HCT116 (cell line): ENCODE measurements at regions not wholly inside any gene's neighbourhood (a gene's known extent, or its start where the extent isn't known, plus 50 kb on each side); places are given as distances from the start of the nearest gene placed in this dataset.

ENCODE experiments used
- EZH2 ChIP-seq: fragments of 200-600 bp; sonication (generic); IDR thresholded peaks from 2 replicates; pipeline ENCODE4 v1.6.1; 2017; ENCODE audit warnings: antibody characterized with exemption, mixed run types
- FOSL1 ChIP-seq: IDR thresholded peaks from 2 replicates; pipeline ENCODE4 v1.6.1; 2012; ENCODE audit warnings: low read depth
- JUND ChIP-seq: IDR thresholded peaks from 2 replicates; pipeline ENCODE4 v1.6.1; 2012
- POLR2A ChIP-seq: IDR thresholded peaks from 2 replicates; pipeline ENCODE4 v1.7.0; 2011; ENCODE audit warnings: borderline replicate concordance; ENCODE audit not compliant: insufficient read depth, insufficient read length; ENCODE audit errors: extremely low read depth
- SIN3A ChIP-seq: IDR thresholded peaks from 2 replicates; pipeline ENCODE4 v1.6.1; 2012; ENCODE audit warnings: low read depth
- SP1 ChIP-seq: IDR thresholded peaks from 2 replicates; pipeline ENCODE4 v1.6.1; 2012; ENCODE audit warnings: low read depth
- ZFX ChIP-seq: fragments of 450-650 bp; IDR thresholded peaks from 2 replicates; pipeline ENCODE4 v1.6.1; 2017
- ZNF274 ChIP-seq: fragments of 200-500 bp; sonication (Bioruptor generic); IDR thresholded peaks from 2 replicates; pipeline ENCODE4 v1.6.1; 2014; ENCODE audit warnings: mild to moderate bottlenecking, low read depth, low read length, inconsistent platforms
- TF ChIP-seq, protein P1 (sequence below), 3 experiments: fragments of 200-600 bp in 1 of 3; sonication (generic) in 1 of 3; IDR thresholded peaks in 2 of 3; conservative IDR thresholded peaks in 1 of 3; 2 replicates each; pipeline ENCODE4 v1.5.1; 2012 to 2017; ENCODE audit warnings: low read depth in 2 of 3, low read length in 2 of 3, antibody characterized with exemption in 1 of 3, borderline replicate concordance in 1 of 3, control low read depth in 1 of 3, mild to moderate bottlenecking in 1 of 3, mixed read lengths in 1 of 3, mixed run types in 1 of 3, moderate library complexity in 1 of 3; ENCODE audit not compliant: insufficient read depth in 1 of 3

DNA sequence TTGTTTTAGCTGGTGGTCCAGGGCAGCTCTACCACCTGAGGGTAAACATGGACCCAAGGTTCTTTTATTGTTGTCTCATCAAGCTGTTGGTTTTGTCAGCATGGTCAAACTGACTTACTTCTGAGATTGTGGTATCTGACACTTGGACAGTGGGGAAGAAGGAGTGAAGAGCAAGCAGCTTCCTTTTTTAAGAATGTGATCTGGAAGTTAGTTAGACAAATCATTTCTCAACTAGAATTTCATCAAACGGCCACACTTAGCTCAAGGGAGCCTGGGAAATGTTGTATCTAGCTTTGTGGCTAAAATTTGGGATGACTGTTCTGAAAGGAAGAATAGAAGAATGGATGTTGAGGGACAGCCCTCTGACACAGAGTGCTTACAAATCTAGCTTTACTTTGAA is 215.2 kb downstream of the ZNF621 start:
- TF ChIP-seq, protein P1, sequence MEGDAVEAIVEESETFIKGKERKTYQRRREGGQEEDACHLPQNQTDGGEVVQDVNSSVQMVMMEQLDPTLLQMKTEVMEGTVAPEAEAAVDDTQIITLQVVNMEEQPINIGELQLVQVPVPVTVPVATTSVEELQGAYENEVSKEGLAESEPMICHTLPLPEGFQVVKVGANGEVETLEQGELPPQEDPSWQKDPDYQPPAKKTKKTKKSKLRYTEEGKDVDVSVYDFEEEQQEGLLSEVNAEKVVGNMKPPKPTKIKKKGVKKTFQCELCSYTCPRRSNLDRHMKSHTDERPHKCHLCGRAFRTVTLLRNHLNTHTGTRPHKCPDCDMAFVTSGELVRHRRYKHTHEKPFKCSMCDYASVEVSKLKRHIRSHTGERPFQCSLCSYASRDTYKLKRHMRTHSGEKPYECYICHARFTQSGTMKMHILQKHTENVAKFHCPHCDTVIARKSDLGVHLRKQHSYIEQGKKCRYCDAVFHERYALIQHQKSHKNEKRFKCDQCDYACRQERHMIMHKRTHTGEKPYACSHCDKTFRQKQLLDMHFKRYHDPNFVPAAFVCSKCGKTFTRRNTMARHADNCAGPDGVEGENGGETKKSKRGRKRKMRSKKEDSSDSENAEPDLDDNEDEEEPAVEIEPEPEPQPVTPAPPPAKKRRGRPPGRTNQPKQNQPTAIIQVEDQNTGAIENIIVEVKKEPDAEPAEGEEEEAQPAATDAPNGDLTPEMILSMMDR (IDR thresholded peaks at IDR 0.05 in 2 of 3, conservative IDR thresholded peaks at IDR 0.05 in 1 of 3; ENCODE audit: borderline replicate concordance in 1 of 3, insufficient read depth in 1 of 3, low read depth in 2 of 3, low read length in 2 of 3), result no peak
- TF ChIP-seq SIN3A (no peak), ZNF274 (no peak), JUND (no peak), POLR2A (no peak), EZH2 (no peak), ZFX (no peak), SP1 (no peak), FOSL1 (no peak)
